HG02610 (cell line): ENCODE measurements at regions not wholly inside any gene's neighbourhood (a gene's known extent, or its start where the extent isn't known, plus 50 kb on each side); places are given as distances from the start of the nearest gene placed in this dataset.
A peak's percentile ranks its signal among the peaks of the same experiment; 100 is the strongest.

Experiments used
- ATAC-seq: cut with Tn5 transposase; IDR thresholded peaks from one replicate; pipeline ENCODE4 v1.9.1; 2021; ENCODE audit warnings: mild to moderate bottlenecking, moderate library complexity; ENCODE audit not compliant: unreplicated experiment

DNA sequence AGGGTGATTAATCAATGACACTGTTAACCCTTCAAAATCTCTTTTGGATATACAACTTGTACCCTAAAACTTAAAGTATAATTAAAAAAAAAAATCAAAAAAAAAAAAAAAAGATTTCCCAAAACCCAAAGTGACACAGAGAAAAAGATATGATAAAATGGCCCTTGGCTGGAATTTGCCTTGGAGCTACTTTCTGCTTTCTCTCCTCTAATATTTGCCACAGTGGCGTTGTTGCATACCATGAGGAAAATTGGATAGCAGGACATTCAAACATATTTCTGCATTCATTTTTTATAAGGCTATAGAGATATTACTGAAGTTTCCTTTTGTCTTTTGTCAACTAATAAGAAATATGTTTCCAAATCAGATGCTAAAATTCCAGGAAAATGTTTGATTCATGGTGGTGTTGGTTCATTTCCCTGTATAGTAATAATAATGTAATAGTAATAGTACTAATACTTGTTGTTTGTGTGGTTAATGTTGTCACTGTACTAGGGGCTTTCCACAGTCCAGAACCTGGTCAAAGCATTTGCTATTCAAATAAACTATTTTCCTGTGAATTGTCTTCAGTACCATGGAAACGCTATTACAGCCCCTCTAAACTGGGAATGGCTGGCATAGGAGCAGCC is 441.3 kb upstream of the THBS1 start:
- ATAC-seq: peak; percentile 54

- ATAC-seq: peak; percentile 53
These were observed 440.7 kb upstream of the THBS1 start for GRCh38 chr15:39140060-39140604.

DNA sequence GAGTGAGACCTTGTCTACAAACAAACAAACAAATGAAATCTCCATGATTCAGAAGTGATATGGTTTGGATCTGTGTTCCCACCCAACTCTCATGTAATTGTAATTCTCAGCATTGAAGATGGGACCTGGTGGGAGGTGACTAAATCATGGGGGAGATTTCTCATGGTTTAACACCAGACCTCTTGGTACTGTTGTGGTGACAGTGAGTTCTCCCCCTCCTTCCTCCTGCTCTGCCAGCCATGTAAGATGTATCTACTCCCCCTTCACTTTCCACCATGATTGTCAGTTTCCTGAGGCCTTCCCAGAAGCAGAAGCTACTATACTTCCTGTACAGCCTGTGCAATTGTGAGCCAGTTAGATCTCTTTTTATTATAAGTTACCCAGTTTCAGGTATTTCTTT is 438.4 kb upstream of the THBS1 start:
- ATAC-seq: no peak

DNA sequence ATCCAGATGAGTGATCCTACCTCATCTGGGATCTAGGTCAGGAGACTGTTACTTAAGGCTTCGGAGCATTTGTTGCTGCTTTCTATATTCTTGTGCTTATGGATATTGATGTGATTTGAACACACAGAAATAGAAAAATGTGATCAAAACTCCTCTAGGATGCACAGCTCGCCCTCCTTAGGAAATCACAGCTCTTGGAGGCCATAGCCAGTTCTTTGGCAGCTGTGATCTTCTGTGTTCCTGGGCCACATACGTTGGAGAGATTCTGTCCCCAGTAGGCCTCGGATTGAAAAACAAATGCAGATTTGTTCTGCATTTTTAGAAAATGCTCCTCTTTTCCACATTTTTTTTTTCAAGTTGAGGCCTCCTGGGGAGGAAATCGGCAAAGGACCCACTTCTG is 437.4 kb upstream of the THBS1 start:
- no peak for ATAC-seq

GRCh38 chr15:39144051-39144450 is 436.8 kb upstream of the THBS1 start:
- ATAC-seq: no peak

- no peak for ATAC-seq
These were observed 436.0 kb upstream of the THBS1 start for GRCh38 chr15:39144613-39145499.

- no peak for ATAC-seq
These were observed 434.8 kb upstream of the THBS1 start for GRCh38 chr15:39145854-39146625.

- no peak for ATAC-seq
These were observed 431.2 kb upstream of the THBS1 start for GRCh38 chr15:39149636-39150150.

- ATAC-seq: no peak
These were observed 429.3 kb upstream of the THBS1 start for GRCh38 chr15:39151545-39151944.

GRCh38 chr15:39153058-39153714 is 427.7 kb upstream of the THBS1 start:
- ATAC-seq: no peak

DNA sequence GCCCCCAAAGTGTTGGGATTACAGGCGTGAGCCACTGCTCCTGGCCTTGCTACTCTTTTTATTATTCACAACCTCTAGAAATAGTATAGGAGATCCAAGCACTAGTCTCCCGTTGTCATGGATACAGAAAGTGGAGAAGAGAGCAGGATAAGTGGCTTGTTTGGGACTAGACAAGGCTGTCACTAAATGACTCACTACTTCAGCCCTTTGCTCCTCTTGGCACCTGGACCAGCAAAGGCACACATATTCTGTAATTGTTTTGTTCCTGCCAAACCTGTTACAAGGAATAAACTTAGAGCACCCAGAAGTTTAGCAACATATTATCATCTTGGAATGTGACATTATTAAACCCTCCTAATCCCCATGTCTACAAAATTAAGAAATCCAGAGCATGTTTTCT is 427.2 kb upstream of the THBS1 start:
- no peak for ATAC-seq

DNA sequence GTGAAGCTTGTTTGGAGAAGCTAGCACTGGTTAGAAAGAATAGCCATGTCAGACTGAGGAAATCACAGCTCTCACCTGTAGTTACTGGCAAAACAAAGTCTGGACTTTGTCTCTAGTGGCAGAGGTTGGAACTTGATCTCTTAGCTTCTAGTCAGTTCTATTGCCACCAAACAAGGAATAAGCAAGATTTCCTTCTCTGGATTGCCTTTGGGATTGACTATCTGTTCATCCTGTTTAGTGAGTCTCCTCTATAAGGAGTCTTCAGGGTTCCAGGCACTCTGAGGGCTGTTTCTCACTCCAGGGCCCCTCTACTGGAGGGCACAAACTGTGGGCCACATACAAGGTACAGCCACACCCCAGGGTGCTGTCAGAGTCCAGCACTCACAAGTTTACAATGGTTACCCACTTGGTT is 426.6 kb upstream of the THBS1 start:
- ATAC-seq: no peak

GRCh38 chr15:39154776-39155175 is 426.1 kb upstream of the THBS1 start:
- ATAC-seq: no peak

DNA sequence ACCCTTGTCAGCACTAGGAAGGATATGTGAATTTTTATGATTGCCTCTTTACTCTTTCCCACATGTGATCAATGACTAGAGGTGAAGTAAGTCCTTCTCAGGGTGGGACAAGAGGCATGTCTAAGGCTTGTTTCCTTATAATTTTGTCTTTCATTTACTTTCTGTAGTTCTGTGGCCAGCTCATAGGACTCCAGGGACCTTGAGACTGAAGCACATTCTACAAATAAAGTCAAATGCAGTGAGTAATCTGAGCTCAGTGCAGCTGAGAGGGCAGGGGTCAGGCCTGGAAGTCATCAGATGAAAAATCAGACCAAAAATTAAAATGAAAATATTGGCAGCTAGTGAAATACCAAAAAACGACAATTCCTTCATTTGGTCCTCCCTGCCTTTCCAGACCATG is 424.7 kb upstream of the THBS1 start:
- no peak for ATAC-seq

DNA sequence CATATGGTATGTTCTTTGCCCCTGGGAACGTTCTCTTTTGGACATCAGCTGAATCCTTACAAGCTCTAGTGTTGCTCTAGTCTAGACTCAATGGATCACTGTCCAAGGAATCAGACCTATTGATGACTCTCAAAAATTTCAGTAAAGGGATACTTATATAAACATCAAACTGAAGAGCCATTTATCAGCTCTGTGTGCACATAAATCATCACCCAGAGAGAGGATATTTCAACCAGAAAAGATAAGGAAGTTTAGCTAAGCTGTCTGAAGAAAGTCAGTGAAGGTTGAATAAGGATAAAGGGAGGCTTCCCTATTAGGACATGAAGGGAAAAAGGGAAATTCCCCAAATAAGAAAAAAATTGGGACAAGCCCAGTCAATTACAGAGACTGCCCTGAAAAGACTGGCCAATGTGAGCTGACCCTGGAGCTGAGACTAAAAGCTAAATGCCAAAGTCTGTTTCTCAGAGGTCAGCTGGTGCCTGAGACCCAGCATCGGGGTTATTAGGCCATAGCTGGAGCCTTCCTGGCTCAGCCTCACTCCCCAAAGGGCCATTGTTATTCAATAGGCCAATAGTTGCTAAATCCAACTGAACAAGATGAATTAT is 424.1 kb upstream of the THBS1 start:
- no peak for ATAC-seq

DNA sequence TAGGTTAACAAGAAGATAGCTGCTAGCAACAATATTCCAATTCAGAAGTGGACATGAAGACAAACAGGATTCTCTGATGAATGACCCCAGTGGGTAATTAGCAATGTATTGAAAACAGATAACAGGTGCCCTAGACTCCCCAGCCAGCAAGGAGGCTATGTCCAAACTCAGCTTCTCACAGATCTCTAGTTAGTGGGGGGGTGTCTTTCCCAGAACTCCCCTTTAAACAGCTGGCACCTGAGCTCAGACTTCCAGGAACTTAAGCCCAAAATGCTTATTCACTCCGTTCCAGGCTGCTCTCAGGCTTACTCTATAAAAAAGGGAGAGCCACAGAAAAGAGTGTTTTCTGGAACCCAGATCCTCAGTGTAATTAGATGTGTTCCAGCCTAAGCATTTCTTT is 423.0 kb upstream of the THBS1 start:
- ATAC-seq: no peak

GRCh38 chr15:39159833-39160232 is 421.0 kb upstream of the THBS1 start:
- ATAC-seq: no peak

- ATAC-seq: no peak
These were observed 419.8 kb upstream of the THBS1 start for GRCh38 chr15:39161096-39161495.

DNA sequence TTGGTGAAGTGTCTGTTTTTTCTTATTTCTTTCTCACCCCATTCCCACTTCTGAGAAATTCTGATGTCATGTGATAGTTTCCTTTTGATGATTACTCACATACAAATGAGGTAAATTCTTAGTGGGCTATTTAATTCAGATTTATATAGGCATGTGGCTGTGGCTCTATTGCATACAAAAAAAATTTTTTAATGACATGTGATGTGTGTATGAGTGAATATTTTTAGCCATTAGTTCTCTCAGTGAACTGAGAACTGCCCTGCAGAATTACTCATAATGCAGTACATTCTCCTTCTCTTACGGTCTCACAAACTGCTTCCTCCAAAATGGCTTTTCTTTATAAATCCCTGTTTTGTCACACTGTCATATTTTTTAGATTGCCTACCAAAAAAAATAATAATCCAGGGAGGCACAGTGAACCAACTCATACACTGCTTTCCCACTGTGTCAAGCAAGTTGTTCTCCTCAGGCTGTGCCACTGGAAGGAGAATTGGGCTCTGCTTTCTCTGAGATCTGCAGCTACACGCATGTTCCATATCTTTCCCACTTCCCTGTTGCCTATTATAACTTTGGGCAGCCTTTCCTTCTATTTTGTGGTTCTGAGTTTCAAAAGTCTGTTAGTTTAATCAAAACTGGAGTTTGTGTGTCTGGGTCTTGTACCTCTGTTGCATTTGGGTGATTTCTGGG is 415.7 kb upstream of the THBS1 start:
- no peak for ATAC-seq
